Lower leg skin (tissue), 3 donors: ENCODE measurements at regions not wholly inside any gene's neighbourhood (a gene's known extent, or its start where the extent isn't known, plus 50 kb on each side); places are given as distances from the start of the nearest gene placed in this dataset.

Experiments
- POLR2A ChIP-seq, 2 donors: fragments of 450-650 bp; IDR thresholded peaks; one replicate each; pipeline ENCODE4 v1.6.1; 2016 to 2017; ENCODE audit warnings: antibody characterized with exemption in 2 of 2, mild to moderate bottlenecking in 1 of 2, moderate library complexity in 1 of 2
- TF ChIP-seq, protein P1 (sequence below), 3 donors: fragments of 450-650 bp; IDR thresholded peaks; one replicate each; pipeline ENCODE4 v1.5.1; 2016; ENCODE audit warnings: antibody characterized with exemption in 3 of 3, mild to moderate bottlenecking in 3 of 3, moderate library complexity in 2 of 3

- TF ChIP-seq, protein P1, sequence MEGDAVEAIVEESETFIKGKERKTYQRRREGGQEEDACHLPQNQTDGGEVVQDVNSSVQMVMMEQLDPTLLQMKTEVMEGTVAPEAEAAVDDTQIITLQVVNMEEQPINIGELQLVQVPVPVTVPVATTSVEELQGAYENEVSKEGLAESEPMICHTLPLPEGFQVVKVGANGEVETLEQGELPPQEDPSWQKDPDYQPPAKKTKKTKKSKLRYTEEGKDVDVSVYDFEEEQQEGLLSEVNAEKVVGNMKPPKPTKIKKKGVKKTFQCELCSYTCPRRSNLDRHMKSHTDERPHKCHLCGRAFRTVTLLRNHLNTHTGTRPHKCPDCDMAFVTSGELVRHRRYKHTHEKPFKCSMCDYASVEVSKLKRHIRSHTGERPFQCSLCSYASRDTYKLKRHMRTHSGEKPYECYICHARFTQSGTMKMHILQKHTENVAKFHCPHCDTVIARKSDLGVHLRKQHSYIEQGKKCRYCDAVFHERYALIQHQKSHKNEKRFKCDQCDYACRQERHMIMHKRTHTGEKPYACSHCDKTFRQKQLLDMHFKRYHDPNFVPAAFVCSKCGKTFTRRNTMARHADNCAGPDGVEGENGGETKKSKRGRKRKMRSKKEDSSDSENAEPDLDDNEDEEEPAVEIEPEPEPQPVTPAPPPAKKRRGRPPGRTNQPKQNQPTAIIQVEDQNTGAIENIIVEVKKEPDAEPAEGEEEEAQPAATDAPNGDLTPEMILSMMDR (IDR thresholded peaks at IDR 0.05): no peak
- no peak for TF ChIP-seq POLR2A (IDR thresholded peaks at IDR 0.05)
Measured at GRCh38 chr18:69109686-69110085, 291.0 kb upstream of the DOK6 start.
